ENCODE measurements at regions not wholly inside any gene's neighbourhood (a gene's known extent, or its start where the extent isn't known, plus 50 kb on each side); places are given as distances from the start of the nearest gene placed in this dataset.
A peak's percentile ranks its signal among the peaks of the same experiment; 100 is the strongest.

GRCh38 chr3:110165753-110166152 lies 828.4 kb upstream of the DPPA4 start:
- Histone ChIP-seq H3K36me3 (no peaks in the 10 kb centered on the region), H3K27me3 (no peaks in the 10 kb centered on the region), H3K4me3 (replicated peaks in 1 of 3) (no peak overlapping the region), H3K9me3 (no peaks in the 10 kb centered on the region), H3K4me1 (no peaks in the 10 kb centered on the region), H3K27ac (no peak overlapping the region)
- intact Hi-C loops (cut with DNase I), result no loop called here
- WGBS, 2 donors, result 78% methylated on average over 8 of the region's 8 CpGs
- no peak for DNase-seq
- TF ChIP-seq POLR2A (IDR thresholded peaks at IDR 0.05), result no peak
- TF ChIP-seq CTCF (IDR thresholded peaks at IDR 0.05), result no peak

GRCh38 chr3:110166791-110167190 lies 829.4 kb upstream of the DPPA4 start:
- TF ChIP-seq CTCF (IDR thresholded peaks at IDR 0.05), result no peak
- no peak for TF ChIP-seq POLR2A (IDR thresholded peaks at IDR 0.05)
- no peak overlapping the region for H3K27ac ChIP-seq
- H3K27me3 ChIP-seq, result no peaks in the 10 kb centered on the region
- H3K9me3 ChIP-seq, result no peaks in the 10 kb centered on the region
- H3K4me3 ChIP-seq (replicated peaks in 1 of 3), result no peak overlapping the region
- no peaks in the 10 kb centered on the region for H3K4me1 ChIP-seq
- WGBS, 2 donors, result 78 to 79% methylated on average over 1 of the region's 1 CpG
- no peak for DNase-seq
- intact Hi-C loops (cut with DNase I), result no loop called here
- H3K36me3 ChIP-seq, result no peaks in the 10 kb centered on the region

- no peaks in the 10 kb centered on the region for H3K27me3 ChIP-seq
- H3K4me3 ChIP-seq (replicated peaks in 1 of 3), result no peak overlapping the region
- H3K9me3 ChIP-seq, result no peaks in the 10 kb centered on the region
- 92 to 94% methylated on average over 2 of the region's 2 CpGs for WGBS, 2 donors
- peaks cover 5 to 12% of the 10 kb centered on the region in 2 donors for H3K4me1 ChIP-seq
- no peak overlapping the region for H3K27ac ChIP-seq
- intact Hi-C loops (cut with DNase I), result no loop called here
- H3K36me3 ChIP-seq, result no peaks in the 10 kb centered on the region
- TF ChIP-seq CTCF (IDR thresholded peaks at IDR 0.05) (no peak), POLR2A (IDR thresholded peaks at IDR 0.05) (no peak)
- no peak for DNase-seq
Measured at GRCh38 chr3:110174908-110175307, 837.6 kb upstream of the DPPA4 start.

- TF ChIP-seq POLR2A (IDR thresholded peaks at IDR 0.05), result no peak
- TF ChIP-seq CTCF (IDR thresholded peaks at IDR 0.05), result no peak
- no peaks in the 10 kb centered on the region for H3K36me3 ChIP-seq
- H3K9me3 ChIP-seq, result no peaks in the 10 kb centered on the region
- no peak overlapping the region for H3K27ac ChIP-seq
- DNase-seq, result peak; percentile 12 to 14
- H3K27me3 ChIP-seq, result no peaks in the 10 kb centered on the region
- intact Hi-C loops (cut with DNase I), result no loop called here
- no peak overlapping the region for H3K4me3 ChIP-seq (replicated peaks in 1 of 3)
- 15 to 32% methylated on average over 2 of the region's 2 CpGs for WGBS, 2 donors
- peaks cover 5 to 12% of the 10 kb centered on the region in 2 donors for H3K4me1 ChIP-seq
Measured at GRCh38 chr3:110178965-110179364, 841.6 kb upstream of the DPPA4 start.

- Histone ChIP-seq H3K27me3 (no peaks in the 10 kb centered on the region), H3K27ac (no peak overlapping the region), H3K9me3 (no peaks in the 10 kb centered on the region), H3K4me1 (peaks cover 5 to 12% of the 10 kb centered on the region in 2 donors), H3K4me3 (replicated peaks in 1 of 3) (no peak overlapping the region), H3K36me3 (no peaks in the 10 kb centered on the region)
- no peak for DNase-seq
- intact Hi-C loops (cut with DNase I), result no loop called here
- TF ChIP-seq CTCF (IDR thresholded peaks at IDR 0.05), result peak in 1 of 6 experiments; percentile 16
- no peak for TF ChIP-seq POLR2A (IDR thresholded peaks at IDR 0.05)
- WGBS, 2 donors, result 48 to 57% methylated on average over 4 of the region's 4 CpGs
Measured at GRCh38 chr3:110180733-110181132, 843.4 kb upstream of the DPPA4 start.
